ENCODE measurements at regions not wholly inside any gene's neighbourhood (a gene's known extent, or its start where the extent isn't known, plus 50 kb on each side); places are given as distances from the start of the nearest gene placed in this dataset.

- H3K4me3 ChIP-seq (ENCODE audit: low read length), result no peak overlapping the region
- peak; percentile 94 for TF ChIP-seq CTCF (IDR thresholded peaks at IDR 0.05; ENCODE audit: insufficient read depth, low read depth, low read length, missing control alignments)
- DNase-seq (ENCODE audit: low read depth), result peak; percentile 60
Observed at GRCh38 chr2:35410431-35411061, 945.0 kb upstream of the CRIM1 start.

GRCh38 chr2:35409762-35410161 lies 945.8 kb upstream of the CRIM1 start:
- no peak for DNase-seq (ENCODE audit: low read depth)
- no peak overlapping the region for H3K4me3 ChIP-seq (ENCODE audit: low read length)
- no peak for TF ChIP-seq CTCF (IDR thresholded peaks at IDR 0.05; ENCODE audit: insufficient read depth, low read depth, low read length, missing control alignments)

- no peak overlapping the region for H3K4me3 ChIP-seq (ENCODE audit: low read length)
- DNase-seq (ENCODE audit: low read depth), result no peak
- no peak for TF ChIP-seq CTCF (IDR thresholded peaks at IDR 0.05; ENCODE audit: insufficient read depth, low read depth, low read length, missing control alignments)
Observed at GRCh38 chr2:35408320-35408719, 947.3 kb upstream of the CRIM1 start.

GRCh38 chr2:35391736-35392442 lies 963.7 kb upstream of the CRIM1 start:
- H3K4me3 ChIP-seq (ENCODE audit: low read length), result no peak overlapping the region
- no peak for DNase-seq (ENCODE audit: low read depth)
- no peak for TF ChIP-seq CTCF (IDR thresholded peaks at IDR 0.05; ENCODE audit: insufficient read depth, low read depth, low read length, missing control alignments)

- DNase-seq (ENCODE audit: low read depth), result no peak
- no peak overlapping the region for H3K4me3 ChIP-seq (ENCODE audit: low read length)
- no peak for TF ChIP-seq CTCF (IDR thresholded peaks at IDR 0.05; ENCODE audit: insufficient read depth, low read depth, low read length, missing control alignments)
Observed at GRCh38 chr2:35378791-35379190, 976.8 kb upstream of the CRIM1 start.

GRCh38 chr2:35374845-35375244 lies 980.7 kb upstream of the CRIM1 start:
- H3K4me3 ChIP-seq (ENCODE audit: low read length), result no peak overlapping the region
- no peak for TF ChIP-seq CTCF (IDR thresholded peaks at IDR 0.05; ENCODE audit: insufficient read depth, low read depth, low read length, missing control alignments)
- DNase-seq (ENCODE audit: low read depth), result no peak

GRCh38 chr2:35365859-35366258 lies 989.7 kb upstream of the CRIM1 start:
- no peak for TF ChIP-seq CTCF (IDR thresholded peaks at IDR 0.05; ENCODE audit: insufficient read depth, low read depth, low read length, missing control alignments)
- DNase-seq (ENCODE audit: low read depth), result no peak
- H3K4me3 ChIP-seq (ENCODE audit: low read length), result no peak overlapping the region
